ENCODE measurements at regions not wholly inside any gene's neighbourhood (a gene's known extent, or its start where the extent isn't known, plus 50 kb on each side); places are given as distances from the start of the nearest gene placed in this dataset.

DNA sequence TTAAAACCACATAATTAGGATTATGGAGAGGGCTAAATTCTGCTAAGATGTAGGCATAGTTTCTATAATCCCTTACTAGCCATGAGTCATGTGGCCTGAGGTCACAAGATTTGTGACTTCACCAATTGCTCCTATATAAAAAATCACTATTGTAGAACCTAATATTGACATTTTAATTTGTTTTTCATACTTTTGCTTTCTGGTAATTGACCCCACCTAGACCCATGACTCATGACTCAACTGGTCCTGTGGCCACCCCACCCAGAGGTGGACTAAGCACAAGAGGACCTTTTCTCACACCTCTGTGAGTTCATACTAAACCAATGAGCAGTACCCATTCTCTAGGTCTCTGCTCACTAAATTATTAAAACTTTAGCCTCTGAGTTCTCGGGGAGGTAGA is 1567.5 kb upstream of the LRRTM1 start:
- TF ChIP-seq CTCF (IDR thresholded peaks at IDR 0.05; ENCODE audit: insufficient read depth, low read length, poor library complexity, severe bottlenecking) (no peak), EZH2phosphoT487 (conservative IDR thresholded peaks at IDR 0.05; ENCODE audit: low read length) (no peak)

Measured in SU-DHL-6 (cell line).